ENCODE measurements at regions not wholly inside any gene's neighbourhood (a gene's known extent, or its start where the extent isn't known, plus 50 kb on each side); places are given as distances from the start of the nearest gene placed in this dataset.

GRCh38 chr10:78942091-78942501 is 126.7 kb upstream of the ZMIZ1 start:
- DNase-seq: no peak

GRCh38 chr10:78944723-78945312 is 123.9 kb upstream of the ZMIZ1 start:
- no peak for DNase-seq

GRCh38 chr10:78945838-78946237 is 122.9 kb upstream of the ZMIZ1 start:
- no peak for DNase-seq

GRCh38 chr10:78947226-78947625 is 121.5 kb upstream of the ZMIZ1 start:
- no peak for DNase-seq

GRCh38 chr10:78947733-78948132 is 121.0 kb upstream of the ZMIZ1 start:
- no peak for DNase-seq

- no peak for DNase-seq
Observed at GRCh38 chr10:78948621-78949030, 120.1 kb upstream of the ZMIZ1 start.

- DNase-seq: no peak
Observed at GRCh38 chr10:78950656-78951587, 117.8 kb upstream of the ZMIZ1 start.

GRCh38 chr10:78952030-78952429 is 116.7 kb upstream of the ZMIZ1 start:
- no peak for DNase-seq

GRCh38 chr10:78952686-78953085 is 116.1 kb upstream of the ZMIZ1 start:
- no peak for DNase-seq

- no peak for DNase-seq
Observed at GRCh38 chr10:78953113-78953798, 115.5 kb upstream of the ZMIZ1 start.

- no peak for DNase-seq
Observed at GRCh38 chr10:78953799-78954297, 114.9 kb upstream of the ZMIZ1 start.

GRCh38 chr10:78954689-78955088 is 114.1 kb upstream of the ZMIZ1 start:
- no peak for DNase-seq

- DNase-seq: no peak
Observed at GRCh38 chr10:78955206-78955605, 113.6 kb upstream of the ZMIZ1 start.

GRCh38 chr10:78956391-78956790 is 112.4 kb upstream of the ZMIZ1 start:
- no peak for DNase-seq

GRCh38 chr10:78957471-78958039 is 111.2 kb upstream of the ZMIZ1 start:
- no peak for DNase-seq

- no peak for DNase-seq
Observed at GRCh38 chr10:78959217-78959923, 109.4 kb upstream of the ZMIZ1 start.

- DNase-seq: no peak
Observed at GRCh38 chr10:78959924-78960285, 108.9 kb upstream of the ZMIZ1 start.

- no peak for DNase-seq
Observed at GRCh38 chr10:78960316-78960800, 108.4 kb upstream of the ZMIZ1 start.

- DNase-seq: no peak
Observed at GRCh38 chr10:78961760-78962159, 107.0 kb upstream of the ZMIZ1 start.

GRCh38 chr10:78963074-78964034 is 105.4 kb upstream of the ZMIZ1 start:
- no peak for DNase-seq

- no peak for DNase-seq
Observed at GRCh38 chr10:78964274-78964951, 104.4 kb upstream of the ZMIZ1 start.

Measured in activated T-cell treated with anti-CD3 and anti-CD28 coated beads, Interleukin-2, amount 50 U/mL, for 1 hour (primary cell).